ENCODE measurements at regions not wholly inside any gene's neighbourhood (a gene's known extent, or its start where the extent isn't known, plus 50 kb on each side); places are given as distances from the start of the nearest gene placed in this dataset.

GRCh38 chr5:135234666-135235401, 164.2 kb downstream of the MACROH2A1 start:
- DNase-seq (ENCODE audit: low spot score): no peak

- DNase-seq (ENCODE audit: low spot score): no peak
These were observed 164.8 kb downstream of the MACROH2A1 start for GRCh38 chr5:135234242-135234641.

- DNase-seq (ENCODE audit: low spot score): no peak
These were observed 165.6 kb downstream of the MACROH2A1 start for GRCh38 chr5:135233477-135233876.

- DNase-seq (ENCODE audit: low spot score): peak; percentile 11
These were observed 166.1 kb downstream of the MACROH2A1 start for GRCh38 chr5:135232958-135233357.

GRCh38 chr5:135231289-135231688, 167.7 kb downstream of the MACROH2A1 start:
- DNase-seq (ENCODE audit: low spot score): no peak

GRCh38 chr5:135230251-135230925, 168.6 kb downstream of the MACROH2A1 start:
- no peak for DNase-seq (ENCODE audit: low spot score)

- DNase-seq (ENCODE audit: low spot score): no peak
These were observed 169.3 kb downstream of the MACROH2A1 start for GRCh38 chr5:135229679-135230132.

GRCh38 chr5:135229122-135229521, 169.9 kb downstream of the MACROH2A1 start:
- DNase-seq (ENCODE audit: low spot score): no peak

GRCh38 chr5:135228222-135228621, 170.8 kb downstream of the MACROH2A1 start:
- no peak for DNase-seq (ENCODE audit: low spot score)

- DNase-seq (ENCODE audit: low spot score): no peak
These were observed 171.7 kb downstream of the MACROH2A1 start for GRCh38 chr5:135227064-135228022.

- DNase-seq (ENCODE audit: low spot score): no peak
These were observed 173.0 kb downstream of the MACROH2A1 start for GRCh38 chr5:135225856-135226560.

GRCh38 chr5:135223891-135224625, 175.0 kb downstream of the MACROH2A1 start:
- no peak for DNase-seq (ENCODE audit: low spot score)

- DNase-seq (ENCODE audit: low spot score): no peak
These were observed 175.6 kb downstream of the MACROH2A1 start for GRCh38 chr5:135223404-135223803.

GRCh38 chr5:135222771-135223170, 176.3 kb downstream of the MACROH2A1 start:
- DNase-seq (ENCODE audit: low spot score): no peak

GRCh38 chr5:135222171-135222681, 176.8 kb downstream of the MACROH2A1 start:
- no peak for DNase-seq (ENCODE audit: low spot score)

- no peak for DNase-seq (ENCODE audit: low spot score)
These were observed 177.3 kb downstream of the MACROH2A1 start for GRCh38 chr5:135221696-135222095.

GRCh38 chr5:135221187-135221473, 177.9 kb downstream of the MACROH2A1 start:
- no peak for DNase-seq (ENCODE audit: low spot score)

- DNase-seq (ENCODE audit: low spot score): no peak
These were observed 178.4 kb downstream of the MACROH2A1 start for GRCh38 chr5:135220394-135221186.

- no peak for DNase-seq (ENCODE audit: low spot score)
These were observed 179.2 kb downstream of the MACROH2A1 start for GRCh38 chr5:135219868-135220267.

Data from pons (tissue), 1 donor.